GM12875 (cell line): ENCODE measurements at regions not wholly inside any gene's neighbourhood (a gene's known extent, or its start where the extent isn't known, plus 50 kb on each side); places are given as distances from the start of the nearest gene placed in this dataset.

Experiments
- H3K4me3 ChIP-seq: one replicate; pipeline ENCODE4 v1.5.1; 2011; ENCODE audit warnings: low read depth, low read length, control low read depth
- CTCF ChIP-seq: IDR thresholded peaks from 2 replicates; pipeline ENCODE4 v1.5.1; 2011; ENCODE audit warnings: low read depth, mild to moderate bottlenecking, control low read depth, inconsistent platforms, low read length, moderate library complexity, borderline replicate concordance; ENCODE audit not compliant: insufficient read depth

- no peak for TF ChIP-seq CTCF
Measured at GRCh38 chr5:50922942-50923767, 256.7 kb downstream of the PARP8 start.

DNA sequence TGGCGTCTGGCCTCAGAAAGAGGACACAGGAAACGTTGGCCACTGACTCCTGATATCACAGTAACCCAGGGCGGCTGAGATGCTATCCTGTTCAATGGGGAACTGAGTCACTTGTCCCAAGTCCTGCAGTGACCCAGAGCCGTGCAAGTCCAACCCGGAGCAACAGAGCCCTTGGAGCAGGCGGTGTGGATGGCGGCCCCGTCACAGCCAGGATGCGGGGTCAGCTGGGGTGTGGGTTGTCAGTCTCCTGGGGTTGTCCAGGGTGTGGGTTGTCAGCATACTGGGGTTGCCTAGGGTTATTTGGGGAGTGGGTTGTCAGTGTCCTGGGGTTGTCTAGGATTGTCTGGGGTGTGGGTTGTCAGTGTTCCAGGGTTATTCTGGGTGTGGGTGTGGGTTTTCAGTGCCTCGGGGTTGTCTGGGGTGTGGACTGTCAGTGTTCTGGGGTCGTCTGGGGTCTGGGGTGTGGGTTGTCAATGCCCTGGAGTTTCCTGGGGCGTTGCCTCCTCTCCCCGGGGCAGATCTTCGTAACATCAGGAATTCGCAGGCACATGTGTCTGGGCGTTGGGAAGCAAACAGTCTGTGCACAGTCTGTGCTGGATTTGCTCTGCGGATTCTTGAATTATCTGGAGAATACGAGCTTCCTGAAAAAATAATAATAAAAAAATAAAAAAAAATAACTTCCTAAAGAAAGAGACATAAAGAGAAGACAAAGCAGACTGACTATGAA lies 257.5 kb downstream of the PARP8 start:
- no peak for TF ChIP-seq CTCF
- H3K4me3 ChIP-seq = no peak overlapping the region

More at GRCh38 chr5:50922942-50923767, 256.7 kb downstream of the PARP8 start:
- H3K4me3 ChIP-seq = no peak overlapping the region

DNA sequence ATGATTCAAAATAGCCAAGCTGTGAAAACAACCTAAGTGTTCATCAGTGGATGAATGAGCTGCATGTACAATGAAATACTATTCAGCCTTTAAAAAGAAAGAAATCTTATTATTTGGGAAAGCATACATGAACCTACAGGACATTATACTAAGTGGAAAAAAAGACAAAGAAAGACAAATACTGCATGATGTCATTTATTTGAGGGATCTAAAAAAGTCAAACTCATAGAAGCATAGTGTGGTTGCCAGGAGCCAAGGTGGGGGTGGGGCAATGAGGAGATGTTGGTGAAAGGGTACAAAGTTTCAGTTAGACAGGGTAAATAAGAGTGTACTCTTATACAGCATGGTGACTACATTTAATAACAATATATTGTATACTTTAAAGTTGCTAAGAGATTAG lies 261.5 kb downstream of the PARP8 start:
- no peak for TF ChIP-seq CTCF
- H3K4me3 ChIP-seq = no peak overlapping the region

GRCh38 chr5:50929174-50929573 lies 262.7 kb downstream of the PARP8 start:
- H3K4me3 ChIP-seq = no peak overlapping the region
- TF ChIP-seq CTCF = no peak

DNA sequence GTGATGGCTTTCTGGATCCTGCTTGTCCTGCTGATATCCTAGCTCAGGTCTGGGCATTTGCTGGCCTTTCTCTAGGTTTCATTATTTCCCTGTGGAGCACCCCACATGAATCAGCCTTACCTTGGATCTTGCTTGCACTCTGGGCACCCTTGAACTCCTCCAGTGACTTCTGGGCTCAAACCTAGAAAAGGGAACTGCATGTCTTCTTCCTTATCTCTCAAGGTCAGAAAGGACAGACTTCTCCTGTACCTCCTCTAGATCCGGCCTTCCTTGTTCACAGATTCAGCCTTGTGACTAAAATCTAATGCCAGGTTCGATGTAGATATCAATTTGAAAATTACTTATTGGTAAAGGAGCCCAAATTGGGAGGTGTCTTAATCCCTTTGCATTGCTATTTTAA lies 267.9 kb downstream of the PARP8 start:
- no peak for TF ChIP-seq CTCF
- H3K4me3 ChIP-seq = no peak overlapping the region

- no peak for TF ChIP-seq CTCF
- no peak overlapping the region for H3K4me3 ChIP-seq
Measured at GRCh38 chr5:50945139-50945538, 278.7 kb downstream of the PARP8 start.
